OCI-LY7 (cell line): ENCODE measurements at regions not wholly inside any gene's neighbourhood (a gene's known extent, or its start where the extent isn't known, plus 50 kb on each side); places are given as distances from the start of the nearest gene placed in this dataset.

ENCODE experiments used
- BruUV-seq: library from RNA; stranded (reverse); fragments of 400-500 nt; replicated peaks from 2 replicates; lab custom pipeline; 2021; lab: Mats Ljungman, UMichigan
- CTCF ChIA-PET: fragments of 300-600 bp; sonication (Branson Sonifier 250); formaldehyde crosslinking; loops from one replicate; lab custom pipeline; 2022; ENCODE audit warnings: antibody characterized with exemption; ENCODE audit not compliant: unreplicated experiment; lab: Charles Lee
- POLR2A ChIA-PET: fragments of 300-600 bp; sonication (Branson Sonifier 250); formaldehyde crosslinking; loops from one replicate; lab custom pipeline; 2022; ENCODE audit warnings: antibody characterized with exemption; lab: Charles Lee
- DNase-seq: peaks from one replicate; pipeline ENCODE4 v3.0.0-alpha.2; 2015; ENCODE audit warnings: low spot score
- H2AFZ ChIP-seq: fragments of 200-600 bp; sonication (generic), shearing (Covaris generic); 2 replicates; pipeline ENCODE4 v1.6.1; 2014; ENCODE audit warnings: mild to moderate bottlenecking, antibody characterized with exemption, low read length, moderate library complexity
- H3K27ac ChIP-seq: fragments of 200-600 bp; sonication (generic); 2 replicates; pipeline ENCODE4 v1.5.1; 2014; ENCODE audit warnings: mixed run types, low read depth, mild to moderate bottlenecking, moderate library complexity, low read length, inconsistent platforms; ENCODE audit not compliant: poor library complexity, severe bottlenecking
- H3K36me3 ChIP-seq: fragments of 200-600 bp; sonication (generic); 2 replicates; pipeline ENCODE4 v1.6.1; 2014; ENCODE audit warnings: mild to moderate bottlenecking, antibody characterized with exemption, low read length, moderate library complexity, mixed read lengths; ENCODE audit not compliant: insufficient read depth
- H3K4me1 ChIP-seq: fragments of 200-600 bp; sonication (generic); 2 replicates; pipeline ENCODE4 v1.5.1; 2014; ENCODE audit warnings: mild to moderate bottlenecking, low read length; ENCODE audit not compliant: insufficient read depth, poor library complexity, severe bottlenecking
- H3K4me2 ChIP-seq: fragments of 200-600 bp; sonication (generic); 2 replicates; pipeline ENCODE4 v1.6.1; 2014; ENCODE audit warnings: mild to moderate bottlenecking, low read length
- H3K4me3 ChIP-seq: fragments of 200-600 bp; sonication (generic); 2 replicates; pipeline ENCODE4 v1.5.1; 2014; ENCODE audit warnings: mild to moderate bottlenecking, low read depth, low read length; ENCODE audit not compliant: poor library complexity, severe bottlenecking
- H3K79me2 ChIP-seq: fragments of 200-600 bp; sonication (generic); 2 replicates; pipeline ENCODE4 v1.6.1; 2016; ENCODE audit warnings: low read depth, mild to moderate bottlenecking, low read length, moderate library complexity, mixed read lengths; ENCODE audit not compliant: insufficient read depth
- H3K9me2 ChIP-seq: fragments of 200-600 bp; sonication (generic); 2 replicates; pipeline ENCODE4 v1.6.1; 2016; ENCODE audit warnings: mild to moderate bottlenecking, low read length, mixed read lengths; ENCODE audit not compliant: insufficient read depth
- H3K9me3 ChIP-seq: fragments of 200-600 bp; sonication (generic); 2 replicates; pipeline ENCODE4 v1.6.1; 2014; ENCODE audit warnings: mild to moderate bottlenecking, mixed run types, low read length, mixed read lengths
- H4K20me1 ChIP-seq: fragments of 200-600 bp; sonication (generic); 2 replicates; pipeline ENCODE4 v1.6.1; 2014; ENCODE audit warnings: mild to moderate bottlenecking, antibody characterized with exemption, low read length, moderate library complexity, mixed read lengths; ENCODE audit not compliant: insufficient read depth
- EZH2phosphoT487 ChIP-seq: fragments of 200-600 bp; sonication (generic); IDR thresholded peaks from 2 replicates; pipeline ENCODE4 v1.6.1; 2018; ENCODE audit warnings: low read depth, borderline replicate concordance, mild to moderate bottlenecking, mixed run types, antibody characterized with exemption, low read length, moderate library complexity, mixed read lengths
- intact Hi-C: fragments of 100-400 bp; cut with micrococcal nuclease; formaldehyde crosslinking; loops from one replicate; pipeline ENCODE4 v1.10.0; 2022; ENCODE audit not compliant: unreplicated experiment
- TF ChIP-seq, protein P1 (sequence below): fragments of 200-600 bp; sonication (generic); conservative IDR thresholded peaks from 2 replicates; pipeline ENCODE4 v1.5.1; 2014; ENCODE audit warnings: mild to moderate bottlenecking, antibody characterized with exemption, low read length, moderate library complexity, mixed read lengths

DNA sequence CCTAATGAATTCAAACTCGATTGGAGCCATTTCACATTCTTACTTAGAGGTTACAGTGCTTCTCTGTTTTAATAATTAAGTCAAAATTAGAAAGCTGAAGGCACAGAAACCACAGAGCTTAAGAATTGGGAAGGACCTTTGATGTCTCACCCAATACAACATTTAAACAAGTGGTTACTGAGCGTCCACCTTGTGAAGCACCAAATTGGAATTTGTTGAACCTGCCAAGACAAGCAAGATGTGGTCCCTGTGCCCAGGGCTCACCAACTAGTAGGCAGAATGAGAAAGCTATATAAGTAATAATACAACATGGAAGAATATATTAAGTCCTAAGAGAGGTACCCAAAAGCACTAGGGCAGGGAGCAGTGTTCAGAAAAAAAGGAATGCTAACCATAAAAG, 64.5 kb upstream of the NPAS2 start:
- BruUV-seq: no TSS peak
- Histone ChIP-seq H3K9me2 (no peaks in the 10 kb centered on the region), H3K4me3 (no peak overlapping the region), H3K4me1 (no peaks in the 10 kb centered on the region), H2AFZ (no peak overlapping the region), H3K27ac (no peak overlapping the region), H4K20me1 (no peaks in the 10 kb centered on the region), H3K9me3 (no peaks in the 10 kb centered on the region), H3K4me2 (no peak overlapping the region), H3K36me3 (no peaks in the 10 kb centered on the region), H3K79me2 (no peaks in the 10 kb centered on the region)
- POLR2A ChIA-PET: interaction anchor here (1.0 kb wide), 1 partner anchor 19 kb away, joined by 3 read pairs; no protein-coding TSS in a partner anchor
- CTCF ChIA-PET: no interaction called here
- intact Hi-C loops: no loop called here
- no peak for DNase-seq
- TF ChIP-seq, protein P1, sequence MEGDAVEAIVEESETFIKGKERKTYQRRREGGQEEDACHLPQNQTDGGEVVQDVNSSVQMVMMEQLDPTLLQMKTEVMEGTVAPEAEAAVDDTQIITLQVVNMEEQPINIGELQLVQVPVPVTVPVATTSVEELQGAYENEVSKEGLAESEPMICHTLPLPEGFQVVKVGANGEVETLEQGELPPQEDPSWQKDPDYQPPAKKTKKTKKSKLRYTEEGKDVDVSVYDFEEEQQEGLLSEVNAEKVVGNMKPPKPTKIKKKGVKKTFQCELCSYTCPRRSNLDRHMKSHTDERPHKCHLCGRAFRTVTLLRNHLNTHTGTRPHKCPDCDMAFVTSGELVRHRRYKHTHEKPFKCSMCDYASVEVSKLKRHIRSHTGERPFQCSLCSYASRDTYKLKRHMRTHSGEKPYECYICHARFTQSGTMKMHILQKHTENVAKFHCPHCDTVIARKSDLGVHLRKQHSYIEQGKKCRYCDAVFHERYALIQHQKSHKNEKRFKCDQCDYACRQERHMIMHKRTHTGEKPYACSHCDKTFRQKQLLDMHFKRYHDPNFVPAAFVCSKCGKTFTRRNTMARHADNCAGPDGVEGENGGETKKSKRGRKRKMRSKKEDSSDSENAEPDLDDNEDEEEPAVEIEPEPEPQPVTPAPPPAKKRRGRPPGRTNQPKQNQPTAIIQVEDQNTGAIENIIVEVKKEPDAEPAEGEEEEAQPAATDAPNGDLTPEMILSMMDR: no peak
- TF ChIP-seq EZH2phosphoT487: no peak

DNA sequence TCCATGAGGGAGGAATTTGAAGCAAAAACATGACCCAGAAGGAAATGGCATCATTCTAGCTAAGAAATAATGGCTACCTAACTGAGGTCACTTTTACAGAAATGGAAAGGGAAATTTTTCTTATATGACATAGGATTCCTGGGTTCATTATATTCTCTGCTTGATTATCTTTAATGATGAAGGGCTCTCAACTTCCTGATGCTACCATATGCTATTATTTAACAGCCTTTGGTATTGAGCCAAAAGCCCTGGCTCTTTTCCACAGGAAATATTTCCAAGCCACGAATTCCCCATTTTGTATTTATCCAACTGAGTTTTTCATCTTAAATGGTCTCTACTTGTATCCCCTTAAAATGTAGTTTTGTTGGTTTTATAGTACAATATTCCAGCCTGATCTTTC, 63.2 kb upstream of the NPAS2 start:
- no TSS peak for BruUV-seq
- Histone ChIP-seq H3K27ac (no peak overlapping the region), H2AFZ (no peak overlapping the region), H3K36me3 (no peaks in the 10 kb centered on the region), H3K4me3 (no peak overlapping the region), H4K20me1 (no peaks in the 10 kb centered on the region), H3K9me3 (no peaks in the 10 kb centered on the region), H3K9me2 (no peaks in the 10 kb centered on the region), H3K4me1 (no peaks in the 10 kb centered on the region), H3K79me2 (no peaks in the 10 kb centered on the region), H3K4me2 (no peak overlapping the region)
- CTCF ChIA-PET: no interaction called here
- intact Hi-C loops: no loop called here
- POLR2A ChIA-PET: no interaction called here
- TF ChIP-seq EZH2phosphoT487: no peak
- TF ChIP-seq, protein P1: no peak
- no peak for DNase-seq

DNA sequence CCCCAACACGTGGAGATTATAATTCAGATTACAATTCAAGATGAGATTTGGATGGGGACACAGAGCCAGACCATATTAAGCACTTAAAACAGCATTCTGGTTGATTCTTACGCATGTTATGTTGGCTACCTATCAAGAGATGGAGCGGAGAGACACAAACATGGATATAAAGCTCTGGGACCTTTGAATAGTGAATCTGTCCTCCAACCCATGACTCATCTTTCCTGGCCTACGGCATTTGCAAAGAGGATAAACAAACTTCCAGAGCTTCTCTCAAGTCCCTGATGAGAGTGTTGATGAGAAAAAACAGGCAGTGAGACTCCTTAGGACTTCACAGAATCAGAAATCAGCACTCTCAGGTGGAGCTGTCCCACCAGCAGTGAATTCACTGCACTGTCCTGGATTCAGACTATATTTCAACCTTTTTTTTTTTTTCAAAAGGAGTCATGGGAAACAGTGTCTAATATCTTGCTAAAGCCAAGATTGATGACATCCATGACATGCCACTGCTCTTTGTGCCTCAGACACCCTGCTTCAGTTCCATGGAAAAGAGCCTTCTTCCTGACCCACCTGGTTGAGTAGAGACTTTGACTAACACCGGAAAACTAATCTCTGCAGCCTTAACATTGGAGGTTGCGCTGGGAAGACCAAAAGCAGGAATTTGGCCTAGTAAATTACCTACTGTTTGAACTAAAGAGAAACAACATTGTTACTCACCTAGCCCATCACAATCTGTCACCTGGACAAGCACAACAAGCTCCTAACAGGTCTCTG, 62.1 kb upstream of the NPAS2 start:
- Histone ChIP-seq H3K9me3 (no peaks in the 10 kb centered on the region), H3K36me3 (no peaks in the 10 kb centered on the region), H3K4me2 (no peak overlapping the region), H3K79me2 (no peaks in the 10 kb centered on the region), H3K27ac (no peak overlapping the region), H4K20me1 (no peaks in the 10 kb centered on the region), H3K9me2 (no peaks in the 10 kb centered on the region), H2AFZ (no peak overlapping the region), H3K4me3 (no peak overlapping the region), H3K4me1 (no peaks in the 10 kb centered on the region)
- no TSS peak for BruUV-seq
- DNase-seq: no peak
- intact Hi-C loops: no loop called here
- CTCF ChIA-PET: no interaction called here
- TF ChIP-seq EZH2phosphoT487: no peak
- TF ChIP-seq, protein P1: no peak
- POLR2A ChIA-PET: no interaction called here
